Frontal cortex (tissue), 3 donors: ENCODE measurements at regions not wholly inside any gene's neighbourhood (a gene's known extent, or its start where the extent isn't known, plus 50 kb on each side); places are given as distances from the start of the nearest gene placed in this dataset.

Experiments
- DNase-seq, 2 donors: peaks; one replicate each; pipeline ENCODE4 v3.0.0; 2012; ENCODE audit warnings: low spot score in 2 of 2
- FAIRE-seq: peaks from 2 replicates; lab custom pipeline; 2012; peaks lifted over from hg19 to GRCh38; lab: Jason Lieb, UNC
- donor health status: control.
- donor health status: control.
- donor health status: control.

- no peak for DNase-seq
- no peak for FAIRE-seq
These were observed 214.4 kb upstream of the PAPPA start for GRCh38 chr9:115939065-115939765.

- FAIRE-seq (no peak), DNase-seq (no peak)
These were observed 211.9 kb upstream of the PAPPA start for GRCh38 chr9:115941561-115942315.

- no peak for DNase-seq
- no peak for FAIRE-seq
These were observed 210.0 kb upstream of the PAPPA start for GRCh38 chr9:115943431-115944165.

- no peak for FAIRE-seq
- no peak for DNase-seq
These were observed 209.2 kb upstream of the PAPPA start for GRCh38 chr9:115944166-115944948.

- no peak for DNase-seq
- no peak for FAIRE-seq
These were observed 208.6 kb upstream of the PAPPA start for GRCh38 chr9:115945009-115945431.

GRCh38 chr9:115946530-115946929, 207.1 kb upstream of the PAPPA start:
- FAIRE-seq (no peak), DNase-seq (no peak)

GRCh38 chr9:115951977-115952376, 201.6 kb upstream of the PAPPA start:
- no peak for FAIRE-seq

GRCh38 chr9:115952430-115953292, 200.9 kb upstream of the PAPPA start:
- no peak for DNase-seq
- FAIRE-seq, result no peak

More at GRCh38 chr9:115951977-115952376, 201.6 kb upstream of the PAPPA start:
- DNase-seq, result no peak

- no peak for DNase-seq
- no peak for FAIRE-seq
These were observed 197.2 kb upstream of the PAPPA start for GRCh38 chr9:115956371-115956770.

- no peak for DNase-seq
- no peak for FAIRE-seq
These were observed 196.0 kb upstream of the PAPPA start for GRCh38 chr9:115957585-115957984.

- FAIRE-seq (no peak), DNase-seq (no peak)
These were observed 188.8 kb upstream of the PAPPA start for GRCh38 chr9:115964710-115965347.

- FAIRE-seq (no peak), DNase-seq (no peak)
These were observed 186.9 kb upstream of the PAPPA start for GRCh38 chr9:115966660-115967059.

GRCh38 chr9:115969096-115969495, 184.5 kb upstream of the PAPPA start:
- no peak for FAIRE-seq
- no peak for DNase-seq

- FAIRE-seq (no peak), DNase-seq (no peak)
These were observed 181.2 kb upstream of the PAPPA start for GRCh38 chr9:115972362-115972761.

- DNase-seq (no peak), FAIRE-seq (no peak)
These were observed 180.6 kb upstream of the PAPPA start for GRCh38 chr9:115972843-115973595.

GRCh38 chr9:115976781-115977180, 176.8 kb upstream of the PAPPA start:
- FAIRE-seq (no peak), DNase-seq (no peak)

GRCh38 chr9:115978091-115978490, 175.5 kb upstream of the PAPPA start:
- FAIRE-seq, result no peak
- no peak for DNase-seq

- DNase-seq (no peak), FAIRE-seq (no peak)
These were observed 174.9 kb upstream of the PAPPA start for GRCh38 chr9:115978659-115979096.
